Duodenal mucosa (tissue), 2 donors: ENCODE measurements at regions not wholly inside any gene's neighbourhood (a gene's known extent, or its start where the extent isn't known, plus 50 kb on each side); places are given as distances from the start of the nearest gene placed in this dataset.
"Not testable (repeated sequence)": the region's sequence is repeated elsewhere in the genome, so short reads cannot be mapped to it uniquely, and the experiment has no call there.

ENCODE experiments used
- H3K27ac ChIP-seq: one replicate; pipeline ENCODE4 v1.7.0; 2013; ENCODE audit warnings: low read depth, low read length
- H3K27me3 ChIP-seq, 2 donors: one replicate each; pipeline ENCODE4 v1.7.0; 2013; ENCODE audit warnings: low read length in 2 of 2, control low read depth in 1 of 2; ENCODE audit not compliant: insufficient read depth in 2 of 2, control insufficient read depth in 1 of 2
- H3K36me3 ChIP-seq, 2 donors: one replicate each; pipeline ENCODE4 v1.7.0; 2013; ENCODE audit warnings: low read length in 2 of 2, control low read depth in 1 of 2; ENCODE audit not compliant: insufficient read depth in 2 of 2, control insufficient read depth in 1 of 2
- H3K4me1 ChIP-seq, 2 donors: one replicate each; pipeline ENCODE4 v1.7.0; 2013; ENCODE audit warnings: low read length in 2 of 2, control low read depth in 1 of 2; ENCODE audit not compliant: insufficient read depth in 2 of 2, control insufficient read depth in 1 of 2
- H3K4me3 ChIP-seq, 2 donors: one replicate each; pipeline ENCODE4 v1.7.0; 2013; ENCODE audit warnings: low read length in 2 of 2, low read depth in 1 of 2
- H3K9ac ChIP-seq, 2 donors: one replicate each; pipeline ENCODE4 v1.7.0; 2013; ENCODE audit warnings: low read length in 2 of 2, low read depth in 1 of 2
- H3K9me3 ChIP-seq, 2 donors: one replicate each; pipeline ENCODE4 v1.7.0; 2013; ENCODE audit warnings: low read length in 2 of 2, control low read depth in 1 of 2; ENCODE audit not compliant: control insufficient read depth in 1 of 2

GRCh38 chr12:131620520-131620919 lies 90.4 kb upstream of the SFSWAP start:
- Histone ChIP-seq H3K9ac (no peak overlapping the region), H3K4me1 (no peaks in the 10 kb centered on the region), H3K27ac (no peak overlapping the region), H3K4me3 (no peak overlapping the region), H3K36me3 (no peaks in the 10 kb centered on the region), H3K27me3 (no peaks in the 10 kb centered on the region), H3K9me3 (no peaks in the 10 kb centered on the region)

- Histone ChIP-seq H3K27me3 (no peaks in the 10 kb centered on the region), H3K4me1 (no peaks in the 10 kb centered on the region), H3K9me3 (no peaks in the 10 kb centered on the region), H3K27ac (no peak overlapping the region), H3K9ac (no peak overlapping the region), H3K36me3 (no peaks in the 10 kb centered on the region), H3K4me3 (no peak overlapping the region)
Measured at GRCh38 chr12:131620946-131621681, 89.8 kb upstream of the SFSWAP start.

GRCh38 chr12:131621701-131622421 lies 89.0 kb upstream of the SFSWAP start:
- H3K27ac ChIP-seq, result no peak overlapping the region
- no peaks in the 10 kb centered on the region for H3K4me1 ChIP-seq
- no peak overlapping the region for H3K9ac ChIP-seq
- H3K36me3 ChIP-seq, result no peaks in the 10 kb centered on the region
- no peak overlapping the region for H3K4me3 ChIP-seq
- no peaks in the 10 kb centered on the region for H3K9me3 ChIP-seq
- H3K27me3 ChIP-seq, result no peaks in the 10 kb centered on the region

GRCh38 chr12:131622422-131622955 lies 88.4 kb upstream of the SFSWAP start:
- Histone ChIP-seq H3K27me3 (no peaks in the 10 kb centered on the region), H3K4me3 (no peak overlapping the region), H3K36me3 (no peaks in the 10 kb centered on the region), H3K27ac (no peak overlapping the region), H3K4me1 (no peaks in the 10 kb centered on the region), H3K9me3 (no peaks in the 10 kb centered on the region), H3K9ac (no peak overlapping the region)

GRCh38 chr12:131623404-131624368 lies 87.2 kb upstream of the SFSWAP start:
- not testable (repeated sequence) for H3K9ac ChIP-seq, H3K36me3 ChIP-seq, H3K27me3 ChIP-seq, H3K4me3 ChIP-seq, H3K4me1 ChIP-seq, H3K27ac ChIP-seq, H3K9me3 ChIP-seq

- not testable (repeated sequence) for H3K9ac ChIP-seq, H3K27me3 ChIP-seq, H3K4me1 ChIP-seq, H3K36me3 ChIP-seq, H3K9me3 ChIP-seq, H3K4me3 ChIP-seq, H3K27ac ChIP-seq
Measured at GRCh38 chr12:131624369-131624739, 86.5 kb upstream of the SFSWAP start.

GRCh38 chr12:131624756-131625501 lies 86.0 kb upstream of the SFSWAP start:
- H3K9ac ChIP-seq, H3K4me3 ChIP-seq, H3K4me1 ChIP-seq, H3K9me3 ChIP-seq, H3K36me3 ChIP-seq, H3K27ac ChIP-seq, H3K27me3 ChIP-seq: not testable (repeated sequence)

- not testable (repeated sequence) for H3K9me3 ChIP-seq, H3K27ac ChIP-seq, H3K36me3 ChIP-seq, H3K4me3 ChIP-seq, H3K4me1 ChIP-seq, H3K27me3 ChIP-seq, H3K9ac ChIP-seq
Measured at GRCh38 chr12:131625966-131626722, 84.7 kb upstream of the SFSWAP start.
